ENCODE measurements at regions not wholly inside any gene's neighbourhood (a gene's known extent, or its start where the extent isn't known, plus 50 kb on each side); places are given as distances from the start of the nearest gene placed in this dataset.
A peak's percentile ranks its signal among the peaks of the same experiment; 100 is the strongest.

DNA sequence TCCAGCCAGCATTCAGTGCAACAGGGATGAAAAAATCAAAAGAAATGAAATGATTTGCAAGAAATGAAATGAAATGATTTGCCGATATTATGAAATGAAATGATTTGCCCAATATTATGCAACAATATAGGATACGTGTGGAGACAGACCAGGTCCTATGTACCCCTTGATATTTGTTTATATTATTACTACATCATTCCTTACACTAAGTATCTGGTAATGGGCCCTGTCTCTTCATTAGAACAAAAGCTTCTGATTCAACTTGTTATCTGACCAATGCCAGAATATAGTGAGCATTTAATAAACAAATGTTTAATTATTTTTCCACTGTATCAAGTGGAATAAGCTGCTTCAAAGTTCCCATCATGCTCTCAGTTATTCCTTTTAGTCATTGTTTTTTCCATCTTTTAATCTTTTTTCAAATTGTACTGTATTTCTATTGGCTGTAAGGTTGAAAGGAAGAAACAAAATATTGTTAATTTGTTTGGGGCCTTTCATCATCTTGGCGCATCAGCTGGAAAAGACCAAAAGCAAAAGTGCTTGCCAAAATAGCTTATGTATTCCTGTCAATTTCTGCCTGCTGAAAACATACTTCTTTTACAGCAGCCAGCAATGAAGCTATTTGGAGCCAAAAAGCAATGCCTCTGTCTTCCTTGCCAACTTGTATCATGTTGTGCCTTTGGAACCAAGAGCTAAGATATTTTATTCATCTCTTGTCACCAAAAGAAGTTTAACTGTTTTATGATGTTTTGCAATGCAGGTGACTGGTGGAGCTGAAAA lies 2314.9 kb downstream of the LRRC4C start:
- DNase-seq (ENCODE audit: low read depth in 2 of 2) = no peak

DNA sequence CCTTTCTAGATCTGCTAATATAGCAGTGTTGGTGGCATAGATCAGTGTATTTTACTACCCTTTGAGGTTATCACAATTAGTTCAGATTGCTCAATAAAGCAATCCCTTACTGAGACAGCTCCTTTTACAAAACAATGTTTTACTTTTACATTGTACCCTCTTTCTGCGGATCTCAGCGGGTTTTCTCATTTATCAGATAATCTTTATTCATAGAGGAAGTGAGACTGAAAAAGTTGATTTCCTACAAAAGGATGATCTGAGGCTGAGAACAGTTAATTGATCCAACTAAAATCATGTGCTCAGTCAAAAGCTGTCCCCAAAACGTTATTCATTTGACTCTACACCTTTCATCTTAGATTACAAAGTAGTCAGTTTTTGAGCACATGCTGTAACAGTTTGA lies 2319.9 kb downstream of the LRRC4C start:
- no peak for DNase-seq (ENCODE audit: low read depth in 2 of 2)

DNA sequence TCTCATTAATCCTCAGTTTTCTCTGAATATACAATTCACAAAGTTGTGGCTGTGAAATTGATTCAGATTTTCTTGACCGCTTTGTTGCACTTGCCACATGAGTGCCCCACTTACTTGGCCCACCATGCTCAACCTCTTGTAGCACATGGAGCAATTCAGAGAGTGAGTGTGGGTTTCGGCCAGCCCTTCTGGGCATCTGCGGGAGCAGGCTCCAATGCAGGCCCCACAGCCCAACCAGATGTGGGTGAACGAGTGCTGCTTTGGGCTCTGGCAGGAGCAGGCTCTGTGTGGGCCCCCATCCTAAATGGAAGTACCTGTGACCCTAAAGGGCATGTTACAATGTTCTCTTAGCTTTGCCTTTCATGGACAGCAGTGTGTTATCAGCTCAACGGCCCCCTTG lies 2338.6 kb downstream of the LRRC4C start:
- no peak for DNase-seq (ENCODE audit: low read depth in 2 of 2)

DNA sequence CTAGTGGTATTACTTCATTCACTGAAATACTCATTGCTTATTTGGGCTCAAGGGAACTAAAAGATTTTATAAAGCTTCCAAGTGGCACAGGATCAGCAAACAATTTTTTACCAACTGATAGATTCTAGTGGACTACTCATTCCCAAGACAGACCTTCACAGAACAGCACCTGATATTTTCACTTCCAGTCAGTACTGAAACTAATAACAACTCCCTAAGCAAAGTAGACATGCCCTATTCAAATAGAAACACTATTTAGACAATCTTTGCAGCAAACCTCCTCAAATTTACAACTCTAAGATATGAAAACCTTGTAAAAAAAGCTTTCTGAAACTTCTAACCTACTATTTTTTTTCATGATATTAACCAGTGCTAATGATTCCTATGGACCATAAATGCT lies 2345.8 kb downstream of the LRRC4C start:
- no peak for DNase-seq (ENCODE audit: low read depth in 2 of 2)

DNA sequence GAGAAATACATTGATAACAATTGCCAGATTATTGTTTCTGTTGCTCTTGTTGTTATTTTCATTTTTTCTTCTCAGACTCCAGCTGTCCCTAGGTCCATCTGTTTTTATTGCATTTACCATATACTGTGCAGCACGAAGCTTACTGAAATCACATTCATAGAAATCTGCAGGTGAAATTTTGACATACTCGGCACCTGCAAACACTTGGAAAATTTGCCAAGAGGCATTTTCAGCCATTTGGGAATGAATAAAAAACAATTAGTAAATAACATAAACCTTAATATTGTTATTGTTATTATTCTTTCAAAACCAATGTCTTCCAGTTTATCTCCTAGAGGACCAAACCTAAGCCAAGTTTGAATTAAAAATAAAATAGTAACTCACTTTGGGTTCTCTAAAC lies 2357.2 kb downstream of the LRRC4C start:
- DNase-seq (ENCODE audit: low read depth in 2 of 2) = no peak

DNA sequence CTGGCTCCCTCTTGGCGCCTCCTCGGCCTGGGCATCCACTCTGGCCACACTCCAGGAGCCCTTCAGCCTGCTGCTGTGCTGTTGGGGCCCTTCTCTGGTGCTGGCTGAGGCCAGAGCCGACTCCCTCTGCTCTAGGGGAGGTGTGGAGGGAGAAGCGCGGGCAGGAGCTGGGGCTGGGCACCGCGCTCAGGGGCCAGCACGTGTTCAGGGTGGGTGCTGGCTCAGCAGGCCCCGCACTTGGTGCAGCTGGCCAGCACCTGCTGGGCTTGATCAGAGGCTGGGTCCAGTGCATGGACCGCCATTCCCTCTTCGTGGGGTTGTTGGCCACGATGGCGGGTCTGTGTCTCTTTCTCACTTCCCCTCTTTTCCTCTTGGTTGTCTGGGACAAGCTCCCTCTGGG lies 2381.0 kb downstream of the LRRC4C start:
- no peak for DNase-seq (ENCODE audit: low read depth in 2 of 2)

DNA sequence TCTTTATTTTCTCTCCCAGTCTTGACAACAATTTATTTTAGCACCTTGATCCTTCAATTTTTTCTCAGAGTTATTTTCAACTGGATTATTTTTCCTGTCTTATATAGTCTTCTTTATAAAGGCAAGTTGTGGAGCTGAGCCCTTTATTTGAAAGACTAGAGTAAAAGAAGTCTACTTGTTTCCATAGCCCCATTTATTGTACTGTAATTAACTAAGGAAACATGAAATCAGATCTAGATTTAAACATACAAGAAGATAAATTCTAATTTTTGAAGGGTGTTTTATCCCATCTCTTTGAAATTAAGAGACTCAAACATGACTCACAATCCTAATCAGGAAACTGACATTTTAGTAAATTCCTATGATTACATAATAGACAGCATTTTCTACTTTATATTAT lies 2421.8 kb downstream of the LRRC4C start:
- no peak for DNase-seq (ENCODE audit: low read depth in 2 of 2)

DNA sequence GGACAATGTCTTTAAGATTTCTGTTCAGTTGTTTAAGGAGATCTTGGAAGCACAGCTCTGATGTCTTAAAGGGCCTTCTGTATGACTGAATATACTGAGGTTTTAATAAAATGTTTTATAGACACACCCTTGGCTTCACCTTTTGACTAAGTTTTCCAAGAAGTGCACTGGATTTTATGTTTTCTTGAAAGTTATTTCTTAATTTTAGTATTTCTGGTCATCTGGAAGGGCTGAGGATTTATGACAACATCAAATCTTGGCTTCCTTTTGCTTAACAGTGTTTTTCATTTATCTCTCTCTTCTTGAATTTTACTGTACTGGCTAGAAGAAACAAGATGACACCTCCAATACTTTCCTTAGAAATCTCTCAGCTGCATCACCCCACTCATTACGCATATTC lies 2423.4 kb downstream of the LRRC4C start:
- no peak for DNase-seq (ENCODE audit: low read depth in 2 of 2)

DNA sequence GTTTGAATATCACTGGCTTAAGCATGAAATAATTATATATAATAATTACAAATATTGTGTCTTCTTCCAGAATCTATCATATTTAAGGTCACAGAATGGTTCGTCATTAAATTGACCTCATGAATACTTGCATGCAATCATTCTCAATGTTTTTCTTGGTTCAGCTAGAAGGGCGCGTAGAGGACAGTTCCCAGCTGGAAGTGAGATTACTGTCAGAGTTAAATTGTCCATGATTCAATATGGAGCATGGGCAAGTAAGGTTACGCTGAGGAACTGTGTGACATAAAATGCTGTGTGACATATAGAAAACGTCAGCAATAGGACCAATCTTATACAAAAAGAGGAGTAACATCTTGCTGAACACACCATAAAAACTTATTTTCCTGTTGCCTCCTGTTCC lies 2423.5 kb upstream of the RAG2 start:
- DNase-seq (ENCODE audit: low read depth in 2 of 2) = no peak

DNA sequence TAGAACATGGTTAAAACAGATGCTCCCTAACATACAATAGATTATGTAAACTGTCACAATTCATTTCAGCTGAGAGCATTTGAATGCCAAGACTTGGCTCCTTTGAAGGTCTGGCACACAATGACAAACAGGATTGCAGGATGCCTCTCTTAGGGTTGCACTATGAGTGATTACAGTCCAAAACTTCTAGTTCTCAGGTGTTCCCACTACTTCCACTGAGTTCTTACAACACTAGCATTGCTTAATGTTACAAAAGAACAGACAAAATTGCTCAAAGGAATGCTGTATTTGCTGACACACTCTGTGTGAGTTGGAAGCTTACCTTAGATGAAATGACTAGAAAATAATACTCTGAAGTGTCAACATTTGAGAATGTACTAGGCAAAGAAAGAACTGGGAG lies 2413.8 kb upstream of the RAG2 start:
- DNase-seq (ENCODE audit: low read depth in 2 of 2) = no peak

DNA sequence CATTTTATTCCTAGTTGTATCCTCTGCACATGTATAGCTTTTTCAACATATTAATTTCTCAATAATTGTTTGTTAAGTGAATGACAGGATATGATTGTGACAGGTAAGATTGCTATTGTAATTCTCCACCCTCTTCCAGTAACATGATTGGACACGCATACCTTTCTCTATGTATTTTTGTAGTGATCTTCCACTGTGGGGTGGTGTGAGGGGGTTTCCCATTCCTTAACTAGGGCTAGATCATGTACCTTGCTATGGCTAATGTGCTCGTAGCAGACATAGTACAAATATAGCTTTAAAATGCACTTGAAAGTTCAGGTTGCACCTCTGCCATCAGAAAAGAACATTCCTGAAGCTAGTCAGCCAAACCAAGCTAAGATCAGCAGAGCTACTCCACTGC lies 2392.8 kb upstream of the RAG2 start:
- DNase-seq (ENCODE audit: low read depth in 2 of 2) = no peak

DNA sequence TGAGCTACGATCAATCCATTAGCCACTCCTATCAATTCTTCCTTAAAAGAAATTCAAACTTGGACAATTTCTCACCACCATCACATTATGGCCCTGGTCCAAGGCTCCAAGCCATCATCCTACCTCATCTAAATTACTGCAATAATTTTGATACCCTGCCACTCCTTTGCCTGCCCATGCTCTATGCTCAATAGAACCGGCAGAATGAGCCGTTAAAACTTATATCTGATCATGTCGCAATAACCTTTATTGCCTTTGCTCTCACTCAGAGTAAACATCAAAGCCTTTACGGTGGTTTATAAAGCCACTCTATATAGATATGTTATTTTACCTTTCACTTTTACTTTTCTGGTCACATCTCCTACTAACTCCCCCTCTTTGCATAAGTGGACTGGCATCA lies 2392.1 kb upstream of the RAG2 start:
- DNase-seq (ENCODE audit: low read depth in 2 of 2) = no peak

DNA sequence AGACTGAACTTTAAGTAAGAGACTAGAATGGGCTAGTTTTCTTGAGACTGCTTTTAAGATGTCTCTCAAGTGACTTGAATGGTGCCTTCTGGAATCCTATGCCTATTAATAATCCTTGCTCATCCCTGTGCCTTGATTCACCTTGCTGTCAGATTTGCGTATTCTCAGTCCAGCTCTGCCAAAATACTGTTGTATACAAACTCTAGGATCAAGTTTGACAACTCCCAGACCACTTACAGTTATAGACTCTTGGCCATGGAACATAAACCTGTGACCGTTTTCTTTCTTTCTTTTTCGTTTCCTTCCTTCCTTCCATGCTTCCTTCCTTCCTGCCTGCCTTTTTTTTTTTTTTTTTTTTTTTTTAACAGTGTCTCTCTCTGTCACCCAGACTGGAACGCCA lies 2390.9 kb upstream of the RAG2 start:
- DNase-seq (ENCODE audit: low read depth in 2 of 2) = no peak

DNA sequence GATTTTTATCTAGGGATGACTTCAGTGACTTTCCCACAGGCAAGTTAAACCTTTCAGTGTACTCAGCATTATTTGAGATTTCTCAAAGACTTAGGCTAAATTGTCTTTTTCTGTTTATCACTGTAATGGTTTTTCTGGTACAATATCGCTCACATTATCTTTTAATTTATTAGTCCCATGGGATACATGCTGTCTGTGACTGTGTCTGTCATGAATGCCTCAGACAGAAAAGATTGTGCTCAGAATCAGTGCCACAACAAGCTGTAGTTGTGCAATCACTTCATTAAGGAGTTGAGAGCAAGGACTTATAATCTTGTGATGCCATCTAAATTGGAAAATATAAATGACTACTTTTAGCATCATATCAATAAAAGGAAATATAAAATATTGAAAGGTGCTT lies 2374.2 kb upstream of the RAG2 start:
- DNase-seq (ENCODE audit: low read depth in 2 of 2) = no peak

DNA sequence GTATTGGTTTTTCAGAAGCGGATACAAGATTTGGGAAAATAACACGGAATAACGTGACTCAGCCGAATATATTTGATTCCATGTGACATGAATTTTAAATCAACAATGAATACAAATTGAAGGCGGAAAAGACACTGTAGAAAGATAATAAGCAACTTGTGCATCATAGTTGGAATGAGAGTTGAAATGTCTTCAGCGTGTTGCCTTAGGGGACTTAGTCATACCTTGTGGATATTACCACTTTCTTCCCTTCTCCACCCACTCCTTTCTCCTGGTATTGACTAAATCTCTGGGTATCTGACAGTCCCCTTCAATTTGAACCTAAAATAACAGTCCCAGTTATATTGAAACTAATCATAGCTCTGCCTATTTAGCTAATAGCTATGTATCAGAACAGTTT lies 2373.1 kb upstream of the RAG2 start:
- DNase-seq (ENCODE audit: low read depth in 2 of 2) = no peak

DNA sequence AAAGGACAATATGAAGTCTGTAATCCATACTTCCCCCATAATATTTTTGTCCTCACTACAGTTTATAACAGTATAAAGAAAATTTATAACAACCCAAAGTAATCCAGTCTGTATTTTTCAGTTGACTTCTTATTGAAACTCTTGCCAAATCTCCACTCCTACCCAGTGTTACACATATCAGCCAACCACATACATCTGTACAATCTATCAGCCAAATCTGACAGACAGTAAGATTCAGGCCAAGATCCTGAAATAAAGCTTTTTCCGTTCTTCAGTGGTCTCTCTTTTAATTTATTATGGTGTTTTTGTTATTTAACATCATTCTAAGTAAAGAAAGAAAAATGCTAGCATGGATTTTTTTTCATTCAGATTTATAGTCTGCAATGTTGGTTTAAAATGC lies 2370.9 kb upstream of the RAG2 start:
- DNase-seq (ENCODE audit: low read depth in 2 of 2) = no peak

DNA sequence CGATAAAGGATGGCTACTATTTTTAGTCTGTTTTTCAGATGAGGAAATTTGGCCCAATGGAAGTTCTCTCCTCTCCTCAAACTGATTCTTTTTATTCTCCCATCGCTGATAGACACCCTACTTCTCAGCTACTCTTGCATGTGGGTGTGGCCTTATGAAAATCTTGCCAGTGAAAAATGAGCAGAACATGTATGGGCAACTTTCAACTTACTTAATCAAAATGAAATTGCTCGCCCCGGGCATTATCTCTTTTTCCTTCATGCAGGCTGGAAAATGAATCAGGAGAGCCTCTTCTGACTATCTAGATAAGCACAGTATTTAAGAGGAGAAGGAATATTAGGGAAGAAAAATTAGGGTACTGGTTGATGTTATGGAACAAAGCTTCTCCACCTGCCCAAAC lies 2354.7 kb upstream of the RAG2 start:
- no peak for DNase-seq (ENCODE audit: low read depth in 2 of 2)

DNA sequence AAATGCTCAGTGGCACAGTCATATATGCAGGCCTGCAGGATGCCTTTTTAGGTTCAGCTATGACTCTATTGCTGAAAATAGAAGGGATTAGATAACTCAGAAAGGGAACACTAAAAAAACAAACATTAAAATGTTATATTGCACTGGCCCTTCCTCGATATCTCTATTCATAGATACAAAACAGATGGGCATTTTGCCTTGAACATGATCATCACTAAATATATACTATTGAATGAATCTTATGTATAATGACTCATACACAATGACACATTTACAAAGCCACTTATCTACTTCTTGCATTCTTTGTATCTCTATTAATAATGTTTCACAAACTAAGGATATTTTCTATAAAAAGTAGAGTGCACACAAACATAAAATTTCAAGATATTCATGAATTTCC lies 2352.8 kb upstream of the RAG2 start:
- DNase-seq (ENCODE audit: low read depth in 2 of 2) = peak in 1 of 2 experiments; percentile 0

DNA sequence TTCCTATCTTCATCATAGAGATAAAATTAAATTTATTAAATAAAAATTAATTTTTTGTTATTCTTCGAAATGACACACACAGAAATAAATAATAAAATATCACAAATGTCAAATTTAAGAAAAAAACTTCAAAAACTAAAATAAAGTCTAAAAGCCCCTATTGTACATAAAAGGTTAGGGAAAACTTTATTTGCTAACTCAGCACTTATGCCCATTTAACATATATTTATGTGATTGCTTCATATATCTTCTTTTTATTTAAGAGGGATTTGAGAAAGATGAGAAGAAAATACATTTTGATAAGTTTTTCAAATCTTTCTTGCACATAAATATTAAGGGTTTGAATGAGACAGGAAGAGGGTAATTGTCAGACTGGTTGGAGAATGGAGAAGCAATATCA lies 2350.4 kb upstream of the RAG2 start:
- no peak for DNase-seq (ENCODE audit: low read depth in 2 of 2)

DNA sequence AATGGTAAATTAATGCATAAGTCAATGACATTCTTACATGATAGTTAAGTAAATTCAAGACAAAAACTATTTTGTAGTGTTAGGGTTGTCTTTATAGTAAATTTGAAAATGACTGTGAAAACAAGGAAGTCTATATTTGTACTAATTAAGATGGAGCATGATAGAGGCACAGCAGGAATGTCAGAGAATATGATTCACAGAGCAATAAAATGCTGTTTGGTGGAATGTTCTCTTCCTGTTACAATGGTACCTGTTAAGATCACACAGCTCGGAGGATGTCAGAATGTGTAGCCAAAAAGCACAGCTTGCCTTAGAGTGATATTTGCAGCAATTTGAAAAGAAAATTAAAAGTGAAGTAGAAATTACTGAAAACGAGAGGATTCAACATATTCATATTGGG lies 2339.7 kb upstream of the RAG2 start:
- no peak for DNase-seq (ENCODE audit: low read depth in 2 of 2)

DNA sequence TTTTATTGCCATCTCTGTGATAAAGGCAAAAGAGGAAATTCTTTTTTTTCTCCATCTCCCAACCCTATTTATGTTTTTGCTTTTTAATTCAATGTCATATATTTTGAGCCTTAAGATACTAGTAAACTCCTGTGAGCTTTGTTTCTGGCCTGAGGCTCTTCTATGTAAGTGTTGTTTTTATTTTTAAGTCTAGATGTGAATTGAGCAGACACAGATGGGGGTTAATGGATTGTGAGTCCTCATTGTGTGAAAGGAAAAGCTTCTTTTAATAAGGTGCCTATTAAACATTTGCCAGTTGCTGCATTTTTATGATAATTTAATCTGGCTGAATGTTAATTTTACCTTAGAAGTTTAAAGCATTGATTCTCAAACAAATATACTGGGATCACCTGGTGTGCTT lies 2337.9 kb upstream of the RAG2 start:
- DNase-seq (ENCODE audit: low read depth in 2 of 2) = no peak

DNA sequence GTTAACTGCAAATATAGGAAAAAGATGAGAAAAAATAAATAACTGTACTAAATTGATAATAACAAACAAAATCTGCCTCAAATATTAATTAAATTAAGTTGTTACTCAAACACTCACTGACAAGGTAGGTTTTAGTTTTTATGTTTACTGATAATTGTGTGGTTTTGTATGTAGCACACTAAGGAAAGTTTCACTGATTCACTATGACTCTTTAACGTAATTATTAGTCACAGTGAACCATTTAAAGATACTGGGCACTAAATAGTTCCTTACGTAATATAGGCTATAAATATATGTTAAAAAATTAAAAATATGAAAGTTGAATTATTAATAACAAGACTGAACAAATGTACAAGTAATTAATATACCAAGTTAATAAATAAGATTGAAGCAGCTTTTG lies 2330.0 kb upstream of the RAG2 start:
- DNase-seq (ENCODE audit: low read depth in 2 of 2) = no peak

DNA sequence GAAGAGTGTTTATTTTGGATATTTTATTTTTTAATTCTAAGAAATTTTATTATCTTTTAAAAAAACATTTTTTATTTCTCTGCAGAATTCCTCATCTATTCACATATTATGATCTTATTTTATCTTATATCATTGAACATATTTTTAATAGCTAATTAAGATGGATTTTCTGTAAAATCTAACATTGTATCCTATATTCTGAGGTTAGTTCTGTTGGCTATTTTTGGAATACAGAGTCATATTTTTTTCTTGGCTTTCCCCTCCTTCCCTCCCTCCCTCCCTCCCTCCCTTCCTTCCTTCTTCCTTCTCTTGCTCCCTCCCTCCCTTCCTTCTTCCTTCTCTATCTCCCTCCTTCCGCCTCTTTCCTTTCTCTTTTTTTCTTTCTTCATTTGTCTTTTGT lies 2326.6 kb upstream of the RAG2 start:
- no peak for DNase-seq (ENCODE audit: low read depth in 2 of 2)

DNA sequence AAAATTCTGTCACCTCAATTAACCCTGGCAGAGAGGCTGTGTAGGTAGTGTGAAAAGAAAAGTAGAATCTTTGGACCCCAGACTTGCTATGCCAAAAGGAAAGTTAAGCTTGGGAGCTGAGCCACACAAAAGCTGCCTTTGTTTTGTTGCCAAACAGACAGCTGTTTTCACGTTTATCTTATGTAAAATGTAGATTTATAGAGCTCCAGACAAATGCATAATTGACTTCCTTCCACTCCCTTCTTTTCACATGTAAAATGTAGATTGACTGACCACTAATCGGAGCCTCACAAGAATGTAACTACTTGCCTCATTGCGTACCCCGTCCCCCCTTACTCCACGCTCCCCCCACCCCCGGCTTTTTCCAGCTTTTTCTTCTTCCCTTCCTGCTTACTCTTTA lies 2302.2 kb upstream of the RAG2 start:
- no peak for DNase-seq (ENCODE audit: low read depth in 2 of 2)
